Neural cell (in vitro differentiated cells): ENCODE measurements at regions not wholly inside any gene's neighbourhood (a gene's known extent, or its start where the extent isn't known, plus 50 kb on each side); places are given as distances from the start of the nearest gene placed in this dataset.

ENCODE experiments used
- CTCF ChIP-seq: fragments of 450-650 bp; IDR thresholded peaks from 2 replicates; pipeline ENCODE4 v1.5.1; 2014; ENCODE audit warnings: antibody characterized with exemption, mild to moderate bottlenecking, moderate library complexity; ENCODE audit not compliant: poor library complexity, severe bottlenecking
- REST ChIP-seq: IDR thresholded peaks from 2 replicates; pipeline ENCODE4 v1.6.1; 2012; ENCODE audit warnings: borderline replicate concordance

GRCh38 chr17:77364941-77365583, 224.3 kb downstream of the SEC14L1 start:
- TF ChIP-seq REST (no peak), CTCF (no peak)
